Sigmoid colon (tissue), 6 donors: ENCODE measurements at regions not wholly inside any gene's neighbourhood (a gene's known extent, or its start where the extent isn't known, plus 50 kb on each side); places are given as distances from the start of the nearest gene placed in this dataset.

Experiments used
- DNase-seq: peaks from one replicate; pipeline ENCODE4 v3.0.0-alpha.2; 2019
- H3K27ac ChIP-seq, 4 donors: fragments of 200-600 bp; sonication (generic); one replicate each; pipeline ENCODE4 v1.5.1; 2016 to 2019; ENCODE audit warnings: mild to moderate bottlenecking in 1 of 4
- H3K27me3 ChIP-seq, 3 donors: fragments of 200-600 bp; sonication (generic); one replicate each; pipeline ENCODE4 v1.5.1; 2019; ENCODE audit warnings: mild to moderate bottlenecking in 1 of 3
- H3K36me3 ChIP-seq, 4 donors: fragments of 200-600 bp; sonication (generic); one replicate each; pipeline ENCODE4 v1.5.1; 2016 to 2019
- H3K4me1 ChIP-seq, 4 donors: fragments of 200-600 bp; sonication (generic); one replicate each; pipeline ENCODE4 v1.5.1; 2017 to 2019
- H3K4me3 ChIP-seq, 4 donors: fragments of 200-600 bp; sonication (generic); one replicate each; pipeline ENCODE4 v1.5.1; 2017 to 2019; ENCODE audit warnings: mild to moderate bottlenecking in 2 of 4, moderate library complexity in 1 of 4
- H3K9me3 ChIP-seq, 4 donors: fragments of 200-600 bp in 3 of 4; sonication (generic) in 3 of 4; one replicate each; pipeline versions ENCODE4 v1.5.1 to v1.6.1; 2013 to 2019
- EP300 ChIP-seq, 4 donors: sonication (generic); formaldehyde crosslinking; IDR thresholded peaks; one replicate each; pipeline ENCODE4 v1.6.1; 2017; ENCODE audit warnings: antibody characterized with exemption in 4 of 4
- POLR2A ChIP-seq, 2 donors: fragments of 450-650 bp; IDR thresholded peaks; one replicate each; pipeline ENCODE4 v1.6.1; 2016; ENCODE audit warnings: antibody characterized with exemption in 2 of 2, mild to moderate bottlenecking in 2 of 2, moderate library complexity in 2 of 2
- POLR2AphosphoS5 ChIP-seq, 4 donors: sonication (generic); formaldehyde crosslinking; IDR thresholded peaks; one replicate each; pipeline ENCODE4 v1.6.1; 2017; ENCODE audit warnings: antibody characterized with exemption in 4 of 4
- WGBS, 2 donors: extraction: QIAGEN DNeasy Blood & Tissue Kit; methylation state at CpG; one replicate each; pipeline ENCODE4 v1.1.7; 2013; 5-methylcytosine and 5-hydroxymethylcytosine counted together
- intact Hi-C: fragments of 100-400 bp; cut with DNase I; formaldehyde crosslinking; loops from one replicate; pipeline ENCODE4 v1.15.1; 2023
- TF ChIP-seq, protein P1 (sequence below), 4 experiments: fragments of 450-650 bp in 3 of 4; fragments of 200-600 bp in 1 of 4; IDR thresholded peaks; one replicate each; pipeline ENCODE4 v1.5.1; 2016 to 2019; ENCODE audit warnings: antibody characterized with exemption in 4 of 4, mild to moderate bottlenecking in 3 of 4, moderate library complexity in 2 of 4
- donor health status: healthy with polysubstance abuse.
- donor health status: healthy.

DNA sequence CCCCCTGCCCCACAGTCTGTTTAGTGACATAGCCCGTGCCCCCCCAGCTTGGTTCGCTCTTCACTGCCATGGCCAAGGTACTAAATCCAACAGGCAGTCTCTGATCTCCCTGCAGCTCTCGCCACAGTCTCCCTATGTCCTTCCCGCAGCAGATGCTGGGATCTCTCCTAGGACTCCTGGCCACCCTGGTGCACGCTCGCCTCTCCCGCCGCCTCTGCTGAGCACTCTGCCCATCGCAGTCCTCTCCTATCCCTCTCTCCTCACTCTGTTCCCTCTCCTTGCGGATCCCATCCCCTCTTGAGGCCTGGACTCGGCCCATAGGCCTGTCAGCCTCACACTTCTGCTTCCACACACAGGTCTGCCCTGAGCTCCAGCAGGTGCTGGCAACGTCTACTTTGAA is 204.8 kb upstream of the TCERG1L start:
- WGBS, 2 donors = 84 to 87% methylated on average over 12 of the region's 12 CpGs
- DNase-seq = no peak
- Histone ChIP-seq H3K27me3 (peaks cover 0 to 17% (median 0%) of the 10 kb centered on the region in 3 donors), H3K9me3 (peaks cover 0 to 5% (median 0%) of the 10 kb centered on the region in 4 donors), H3K27ac (no peak overlapping the region), H3K4me3 (no peak overlapping the region), H3K4me1 (no peaks in the 10 kb centered on the region), H3K36me3 (no peaks in the 10 kb centered on the region)
- no peak for TF ChIP-seq EP300 (IDR thresholded peaks at IDR 0.05)
- TF ChIP-seq POLR2A (IDR thresholded peaks at IDR 0.05) = no peak
- no peak for TF ChIP-seq POLR2AphosphoS5 (IDR thresholded peaks at IDR 0.05)
- TF ChIP-seq, protein P1, sequence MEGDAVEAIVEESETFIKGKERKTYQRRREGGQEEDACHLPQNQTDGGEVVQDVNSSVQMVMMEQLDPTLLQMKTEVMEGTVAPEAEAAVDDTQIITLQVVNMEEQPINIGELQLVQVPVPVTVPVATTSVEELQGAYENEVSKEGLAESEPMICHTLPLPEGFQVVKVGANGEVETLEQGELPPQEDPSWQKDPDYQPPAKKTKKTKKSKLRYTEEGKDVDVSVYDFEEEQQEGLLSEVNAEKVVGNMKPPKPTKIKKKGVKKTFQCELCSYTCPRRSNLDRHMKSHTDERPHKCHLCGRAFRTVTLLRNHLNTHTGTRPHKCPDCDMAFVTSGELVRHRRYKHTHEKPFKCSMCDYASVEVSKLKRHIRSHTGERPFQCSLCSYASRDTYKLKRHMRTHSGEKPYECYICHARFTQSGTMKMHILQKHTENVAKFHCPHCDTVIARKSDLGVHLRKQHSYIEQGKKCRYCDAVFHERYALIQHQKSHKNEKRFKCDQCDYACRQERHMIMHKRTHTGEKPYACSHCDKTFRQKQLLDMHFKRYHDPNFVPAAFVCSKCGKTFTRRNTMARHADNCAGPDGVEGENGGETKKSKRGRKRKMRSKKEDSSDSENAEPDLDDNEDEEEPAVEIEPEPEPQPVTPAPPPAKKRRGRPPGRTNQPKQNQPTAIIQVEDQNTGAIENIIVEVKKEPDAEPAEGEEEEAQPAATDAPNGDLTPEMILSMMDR (IDR thresholded peaks at IDR 0.05) = no peak
- intact Hi-C loops = no loop called here

DNA sequence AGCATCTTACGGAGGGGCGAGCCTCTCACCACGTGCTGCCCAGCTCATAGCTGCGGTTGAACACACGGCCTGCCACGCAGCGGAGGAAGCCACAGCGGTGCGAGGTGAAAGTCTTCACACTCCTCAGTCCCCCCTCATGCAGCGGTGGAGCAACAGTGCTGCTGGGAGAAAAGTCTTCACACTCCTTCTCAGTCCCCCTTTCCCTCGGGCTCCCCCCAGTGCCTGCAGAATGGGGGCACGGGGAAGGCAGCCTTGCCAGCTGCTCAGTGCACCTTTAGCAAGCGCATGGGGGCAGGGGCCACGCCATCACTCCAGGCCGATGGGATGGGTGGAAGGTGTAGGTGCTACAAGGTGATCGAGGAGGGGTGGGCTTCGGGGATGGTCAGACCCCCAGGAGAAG is 206.3 kb upstream of the TCERG1L start:
- intact Hi-C loops = no loop called here
- Histone ChIP-seq H3K4me3 (no peak overlapping the region), H3K27me3 (peaks cover 0 to 17% (median 0%) of the 10 kb centered on the region in 3 donors), H3K36me3 (no peaks in the 10 kb centered on the region), H3K4me1 (no peaks in the 10 kb centered on the region), H3K9me3 (peaks cover 0 to under 1% (median 0%) of the 10 kb centered on the region in 4 donors), H3K27ac (no peak overlapping the region)
- DNase-seq = no peak
- no peak for TF ChIP-seq EP300 (IDR thresholded peaks at IDR 0.05)
- 86 to 87% methylated on average over 17 of the region's 17 CpGs for WGBS, 2 donors

DNA sequence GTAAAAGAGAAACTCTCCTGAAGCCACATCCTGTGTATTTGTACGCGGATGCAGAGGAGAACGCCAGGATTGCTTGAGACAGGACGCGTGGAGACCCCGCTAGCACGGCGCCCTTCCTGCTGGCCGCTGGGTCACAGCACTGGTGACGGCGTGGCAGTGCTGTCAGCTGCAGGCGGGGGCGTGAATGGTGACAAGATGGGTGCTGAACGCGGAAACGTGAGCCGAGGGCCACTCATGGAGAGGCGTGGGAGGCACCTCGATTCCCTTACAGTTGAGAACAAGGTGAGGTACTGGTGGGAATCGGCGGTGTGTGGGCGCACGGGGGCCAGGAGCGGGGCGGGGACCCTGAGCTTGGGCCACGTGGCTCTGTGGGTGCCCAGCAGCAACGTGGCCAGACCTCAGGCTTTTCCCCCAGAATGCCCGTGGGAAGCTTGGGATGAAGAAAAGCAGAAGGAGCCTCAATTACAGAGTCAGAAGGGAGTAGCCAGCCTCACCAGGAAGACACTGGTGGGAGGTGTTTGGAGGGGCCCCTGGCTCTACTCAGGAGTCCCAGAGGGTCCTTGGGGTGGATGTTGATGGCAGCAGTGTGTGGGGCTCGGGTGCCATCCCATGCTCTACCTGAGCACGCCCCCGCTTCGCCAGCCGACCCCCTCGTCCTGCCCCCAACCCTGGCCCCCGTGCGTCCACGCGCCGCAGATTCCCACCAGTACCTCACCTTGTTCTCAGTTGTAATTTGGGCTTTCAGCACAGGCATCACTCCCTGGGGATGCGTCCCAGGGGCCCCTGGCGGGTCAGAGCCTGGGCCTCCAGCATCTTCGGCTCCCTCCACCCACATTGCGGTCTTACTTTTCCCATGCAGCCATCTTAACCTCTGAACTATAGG is 208.4 kb upstream of the TCERG1L start:
- Histone ChIP-seq H3K4me1 (no peaks in the 10 kb centered on the region), H3K4me3 (no peak overlapping the region), H3K36me3 (no peaks in the 10 kb centered on the region), H3K27me3 (peaks cover 0 to 17% (median 0%) of the 10 kb centered on the region in 3 donors), H3K9me3 (peaks cover 0 to under 1% (median 0%) of the 10 kb centered on the region in 4 donors), H3K27ac (no peak overlapping the region)
- TF ChIP-seq POLR2AphosphoS5 (IDR thresholded peaks at IDR 0.05) (no peak), POLR2A (IDR thresholded peaks at IDR 0.05) (no peak), EP300 (IDR thresholded peaks at IDR 0.05) (no peak)
- TF ChIP-seq, protein P1 (IDR thresholded peaks at IDR 0.05) = no peak
- no peak for DNase-seq
- intact Hi-C loops = no loop called here
- 85 to 87% methylated on average over 43 of the region's 43 CpGs for WGBS, 2 donors

DNA sequence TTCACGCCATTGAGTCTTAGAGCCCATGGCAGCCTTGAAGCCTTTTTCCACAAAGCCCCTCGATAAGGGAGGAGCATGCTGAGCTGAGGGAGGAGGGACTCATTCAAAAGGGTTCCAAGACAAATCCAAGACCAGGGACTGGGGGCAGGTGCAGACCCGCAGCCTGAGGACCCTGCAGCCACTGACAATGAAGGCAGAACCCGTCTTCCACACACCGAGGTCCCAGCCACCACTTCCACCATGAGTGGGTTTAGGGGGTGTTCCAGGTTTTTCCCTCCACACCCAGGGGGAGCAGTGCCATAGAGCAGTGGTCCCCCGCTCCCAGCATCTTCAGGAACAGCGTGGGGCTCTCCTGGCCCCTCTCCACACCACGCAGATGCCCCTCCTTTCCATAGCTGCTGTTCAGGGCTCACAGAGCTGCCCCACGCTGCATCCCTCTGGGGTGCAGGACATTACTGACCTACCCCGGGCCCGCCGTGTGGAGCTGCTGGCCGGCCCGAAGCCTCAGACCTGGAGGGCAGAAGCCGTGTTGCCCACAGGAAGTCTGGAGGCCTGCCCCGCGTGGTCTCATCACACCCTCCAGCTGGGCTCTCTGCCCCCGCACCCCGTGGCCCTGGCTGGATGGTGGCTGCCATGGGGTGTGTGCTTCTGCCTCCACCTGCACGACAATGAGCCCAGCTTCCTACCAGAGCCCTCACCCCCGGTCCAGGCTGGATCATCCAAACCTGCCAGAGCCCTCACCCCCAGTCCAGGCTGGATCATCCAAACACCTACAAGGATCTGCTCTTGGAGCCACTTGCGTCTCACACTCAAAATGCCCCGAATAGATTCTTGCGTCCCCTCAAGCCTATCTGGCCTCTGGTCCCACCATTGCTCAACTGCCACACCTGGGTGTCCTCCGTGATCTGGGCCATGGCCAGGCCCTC is 220.0 kb upstream of the TCERG1L start:
- H3K27ac ChIP-seq = no peak overlapping the region
- TF ChIP-seq, protein P1 (IDR thresholded peaks at IDR 0.05) = no peak
- no peak for TF ChIP-seq POLR2A (IDR thresholded peaks at IDR 0.05)
- TF ChIP-seq POLR2AphosphoS5 (IDR thresholded peaks at IDR 0.05) = no peak
- no peak for TF ChIP-seq EP300 (IDR thresholded peaks at IDR 0.05)
- H3K27me3 ChIP-seq = no peaks in the 10 kb centered on the region
- no peaks in the 10 kb centered on the region for H3K4me1 ChIP-seq
- 84 to 85% methylated on average over 25 of the region's 25 CpGs for WGBS, 2 donors
- H3K4me3 ChIP-seq = no peak overlapping the region
- no peak for DNase-seq
- H3K9me3 ChIP-seq = no peaks in the 10 kb centered on the region
- no peaks in the 10 kb centered on the region for H3K36me3 ChIP-seq
- intact Hi-C loops = no loop called here

DNA sequence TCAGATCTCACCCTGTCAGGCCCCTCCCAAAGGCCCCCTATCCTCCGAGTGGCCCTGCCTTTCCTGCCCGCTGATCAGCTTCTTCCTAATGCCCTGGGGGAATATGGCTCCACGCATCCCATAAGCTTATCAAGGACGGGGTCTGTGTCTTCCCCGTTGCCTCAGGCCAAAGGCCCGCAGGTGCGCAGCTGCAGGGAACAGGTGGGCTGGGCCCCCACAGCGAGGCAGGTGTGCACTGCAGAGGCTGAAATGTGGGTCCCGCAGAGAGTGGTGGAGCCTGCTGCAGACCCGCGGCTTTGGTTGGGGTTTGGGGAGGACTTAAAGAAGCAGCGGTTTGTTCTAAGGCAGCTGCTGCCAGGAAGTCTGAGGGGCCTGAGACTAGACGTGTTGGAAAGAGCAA is 220.8 kb upstream of the TCERG1L start:
- Histone ChIP-seq H3K4me1 (no peaks in the 10 kb centered on the region), H3K27ac (no peak overlapping the region), H3K4me3 (no peak overlapping the region), H3K27me3 (no peaks in the 10 kb centered on the region), H3K36me3 (no peaks in the 10 kb centered on the region), H3K9me3 (no peaks in the 10 kb centered on the region)
- 86 to 89% methylated on average over 13 of the region's 13 CpGs for WGBS, 2 donors
- intact Hi-C loops = no loop called here
- no peak for TF ChIP-seq POLR2AphosphoS5 (IDR thresholded peaks at IDR 0.05)
- TF ChIP-seq, protein P1 (IDR thresholded peaks at IDR 0.05) = no peak
- no peak for TF ChIP-seq EP300 (IDR thresholded peaks at IDR 0.05)
- no peak for TF ChIP-seq POLR2A (IDR thresholded peaks at IDR 0.05)
- no peak for DNase-seq
